GM12864 (cell line): ENCODE measurements at regions not wholly inside any gene's neighbourhood (a gene's known extent, or its start where the extent isn't known, plus 50 kb on each side); places are given as distances from the start of the nearest gene placed in this dataset.

Experiments
- DNase-seq: peaks from one replicate; pipeline ENCODE4 v3.0.0-alpha.2; 2011; ENCODE audit warnings: low read depth
- H3K4me3 ChIP-seq: 2 replicates; pipeline ENCODE4 v1.5.1; 2011; ENCODE audit warnings: mild to moderate bottlenecking, low read depth, low read length, control low read depth
- TF ChIP-seq, protein P1 (sequence below): IDR thresholded peaks from 2 replicates; pipeline ENCODE4 v1.5.1; 2011; ENCODE audit warnings: low read depth, mild to moderate bottlenecking, moderate library complexity, low read length, control low read depth, inconsistent platforms; ENCODE audit errors: missing control alignments

DNA sequence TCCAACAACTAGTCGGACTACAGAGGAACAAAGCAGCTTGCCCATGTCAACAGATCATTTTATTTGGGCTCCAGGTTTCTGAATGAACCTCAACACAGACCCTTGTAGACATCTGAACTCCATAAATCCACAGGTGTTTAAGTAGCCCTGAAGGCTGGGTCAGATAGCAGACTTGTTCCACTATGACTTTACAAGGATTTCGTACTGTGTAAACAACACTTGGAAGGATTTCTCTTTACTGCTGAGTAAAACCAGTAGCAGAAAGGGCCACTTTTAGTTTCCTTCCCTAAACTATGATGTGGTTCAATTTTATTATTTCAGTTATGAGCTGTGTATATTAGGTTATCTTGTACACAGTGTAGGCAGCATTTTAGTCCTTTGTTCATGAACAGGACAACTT lies 316.4 kb upstream of the ADGRL2 start:
- DNase-seq = no peak
- no peak overlapping the region for H3K4me3 ChIP-seq

GRCh38 chr1:81478219-81478618 lies 322.5 kb upstream of the ADGRL2 start:
- H3K4me3 ChIP-seq = no peak overlapping the region
- no peak for DNase-seq
- TF ChIP-seq, protein P1, sequence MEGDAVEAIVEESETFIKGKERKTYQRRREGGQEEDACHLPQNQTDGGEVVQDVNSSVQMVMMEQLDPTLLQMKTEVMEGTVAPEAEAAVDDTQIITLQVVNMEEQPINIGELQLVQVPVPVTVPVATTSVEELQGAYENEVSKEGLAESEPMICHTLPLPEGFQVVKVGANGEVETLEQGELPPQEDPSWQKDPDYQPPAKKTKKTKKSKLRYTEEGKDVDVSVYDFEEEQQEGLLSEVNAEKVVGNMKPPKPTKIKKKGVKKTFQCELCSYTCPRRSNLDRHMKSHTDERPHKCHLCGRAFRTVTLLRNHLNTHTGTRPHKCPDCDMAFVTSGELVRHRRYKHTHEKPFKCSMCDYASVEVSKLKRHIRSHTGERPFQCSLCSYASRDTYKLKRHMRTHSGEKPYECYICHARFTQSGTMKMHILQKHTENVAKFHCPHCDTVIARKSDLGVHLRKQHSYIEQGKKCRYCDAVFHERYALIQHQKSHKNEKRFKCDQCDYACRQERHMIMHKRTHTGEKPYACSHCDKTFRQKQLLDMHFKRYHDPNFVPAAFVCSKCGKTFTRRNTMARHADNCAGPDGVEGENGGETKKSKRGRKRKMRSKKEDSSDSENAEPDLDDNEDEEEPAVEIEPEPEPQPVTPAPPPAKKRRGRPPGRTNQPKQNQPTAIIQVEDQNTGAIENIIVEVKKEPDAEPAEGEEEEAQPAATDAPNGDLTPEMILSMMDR = no peak

More for the DNA sequence above, 316.4 kb upstream of the ADGRL2 start:
- TF ChIP-seq, protein P1 = no peak

DNA sequence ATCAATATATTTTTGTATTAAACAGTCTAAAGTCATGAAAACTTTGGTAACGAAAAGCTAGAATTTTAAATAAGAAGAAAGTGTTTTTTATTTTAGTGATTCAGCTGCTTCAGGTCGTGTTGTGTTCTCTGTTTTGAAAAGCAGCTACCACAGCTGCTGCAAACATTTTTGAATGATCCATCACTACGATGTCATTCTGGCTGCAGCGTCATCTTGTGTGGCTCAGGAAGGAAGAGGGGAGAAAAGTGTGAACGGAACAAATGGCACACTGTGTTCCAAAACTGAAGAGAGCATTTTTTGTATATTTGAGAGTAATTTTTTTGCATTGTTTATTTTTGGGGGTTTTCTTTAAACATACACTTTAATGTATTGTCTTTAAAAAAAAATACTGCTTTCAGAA lies 323.0 kb upstream of the ADGRL2 start:
- TF ChIP-seq, protein P1 = no peak
- no peak overlapping the region for H3K4me3 ChIP-seq
- DNase-seq = no peak

- H3K4me3 ChIP-seq = no peak overlapping the region
- DNase-seq = no peak
- TF ChIP-seq, protein P1 = no peak
These were observed 328.3 kb upstream of the ADGRL2 start for GRCh38 chr1:81472387-81472786.

DNA sequence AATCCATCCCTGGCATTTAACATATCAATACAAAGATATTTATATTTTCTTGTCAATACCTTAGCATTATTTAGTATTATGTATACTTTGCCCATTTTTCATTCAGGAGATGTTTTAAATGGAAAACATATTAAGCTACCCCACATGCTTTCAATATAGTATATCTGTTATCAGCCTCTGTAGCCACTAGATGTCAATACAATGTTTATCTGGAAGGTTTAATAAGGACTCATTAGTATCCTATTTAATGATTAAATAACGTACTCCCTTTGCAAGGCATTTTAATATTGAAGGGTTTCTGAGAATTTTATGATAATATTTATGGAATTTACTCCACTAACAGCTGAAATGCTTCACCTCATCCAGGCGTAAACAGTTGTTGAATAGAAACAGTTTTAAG lies 329.5 kb upstream of the ADGRL2 start:
- TF ChIP-seq, protein P1 = no peak

DNA sequence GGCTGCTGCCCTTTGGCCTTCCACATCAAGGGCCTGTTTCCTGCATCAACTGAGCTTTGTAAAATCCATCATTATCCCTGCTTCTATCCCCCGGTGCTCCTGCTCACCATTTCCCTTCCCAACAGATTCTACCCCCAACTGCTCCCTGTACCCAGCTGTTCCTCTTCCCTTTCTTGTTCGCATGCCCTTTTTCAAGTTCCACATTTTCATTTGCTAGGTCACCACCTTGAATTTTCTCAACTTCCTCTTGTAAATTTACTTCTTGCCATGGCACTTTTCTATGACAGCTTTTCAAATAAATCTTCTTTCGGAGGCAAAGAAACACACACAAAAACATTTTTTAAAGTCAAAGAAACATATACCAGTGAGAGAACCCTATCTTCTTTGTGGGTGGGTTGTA lies 330.5 kb upstream of the ADGRL2 start:
- DNase-seq = no peak
- TF ChIP-seq, protein P1 = no peak
- H3K4me3 ChIP-seq = no peak overlapping the region

More for the DNA sequence above, 329.5 kb upstream of the ADGRL2 start:
- no peak overlapping the region for H3K4me3 ChIP-seq
- no peak for DNase-seq

DNA sequence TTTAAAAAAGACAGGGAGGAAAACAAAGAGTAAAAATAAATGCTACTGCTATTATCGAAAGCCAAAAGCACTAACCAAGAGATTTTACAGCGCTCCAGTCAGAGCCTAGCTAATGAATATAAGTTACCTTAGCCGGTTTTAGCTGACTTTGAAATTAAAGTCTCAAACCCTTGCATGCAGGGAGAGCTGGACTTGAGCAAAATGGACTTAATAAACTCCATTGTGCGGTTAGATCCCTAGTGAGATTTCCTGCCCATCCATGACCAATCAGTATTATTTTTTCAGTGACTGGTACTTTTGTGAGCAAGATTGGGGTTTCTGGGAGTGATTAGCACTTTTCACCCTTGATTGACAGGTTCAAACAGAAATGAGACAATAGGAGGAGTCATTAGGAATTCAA lies 333.4 kb upstream of the ADGRL2 start:
- no peak for DNase-seq

More for the DNA sequence above, 333.4 kb upstream of the ADGRL2 start:
- TF ChIP-seq, protein P1 = no peak
- H3K4me3 ChIP-seq = no peak overlapping the region
